Neural progenitor cell (in vitro differentiated cells): ENCODE measurements at regions not wholly inside any gene's neighbourhood (a gene's known extent, or its start where the extent isn't known, plus 50 kb on each side); places are given as distances from the start of the nearest gene placed in this dataset.
"Not testable (repeated sequence)": the region's sequence is repeated elsewhere in the genome, so short reads cannot be mapped to it uniquely, and the experiment has no call there.

ENCODE experiments used
- DNase-seq: peaks from one replicate; pipeline ENCODE4 v3.0.0-alpha.2; 2016; ENCODE audit warnings: low spot score
- H2AFZ ChIP-seq: fragments of 200-600 bp; sonication (generic); replicated peaks from 2 replicates; pipeline ENCODE4 v1.6.1; 2016; ENCODE audit warnings: antibody characterized with exemption
- H3F3A ChIP-seq: fragments of 200-600 bp; sonication (generic); 2 replicates; pipeline ENCODE4 v1.6.1; 2016; ENCODE audit warnings: antibody characterized with exemption, low read depth
- H3K27ac ChIP-seq: fragments of 200-600 bp; sonication (generic); 2 replicates; pipeline ENCODE4 v1.5.1; 2016; ENCODE audit warnings: mild to moderate bottlenecking
- H3K27me3 ChIP-seq: fragments of 200-600 bp; sonication (generic); 2 replicates; pipeline ENCODE4 v1.6.1; 2016; ENCODE audit warnings: mild to moderate bottlenecking, moderate library complexity
- H3K36me3 ChIP-seq: fragments of 200-600 bp; sonication (generic); 2 replicates; pipeline ENCODE4 v1.5.1; 2016
- H3K4me1 ChIP-seq: fragments of 200-600 bp; sonication (generic); 2 replicates; pipeline ENCODE4 v1.6.1; 2016; ENCODE audit warnings: mixed run types
- H3K4me2 ChIP-seq: fragments of 200-600 bp; sonication (generic); 2 replicates; pipeline ENCODE4 v1.6.1; 2016
- H3K4me3 ChIP-seq: fragments of 200-600 bp; sonication (generic); 2 replicates; pipeline ENCODE4 v1.5.1; 2016
- H3K79me2 ChIP-seq: fragments of 200-600 bp; sonication (generic); 2 replicates; pipeline ENCODE4 v1.6.1; 2016; ENCODE audit warnings: low read depth
- H3K9ac ChIP-seq: fragments of 200-600 bp; sonication (generic); 2 replicates; pipeline ENCODE4 v1.6.1; 2016
- H3K9me3 ChIP-seq: fragments of 200-600 bp; sonication (generic); 2 replicates; pipeline ENCODE4 v1.5.1; 2016; ENCODE audit warnings: low read depth
- H4K20me1 ChIP-seq: fragments of 200-600 bp; sonication (generic); 2 replicates; pipeline ENCODE4 v1.6.1; 2016; ENCODE audit warnings: low read depth
- H3K27ac Mint-ChIP-seq: 3 replicates; pipeline ENCODE4 v1.8.0; 2021; ENCODE audit warnings: mixed read lengths
- H3K27me3 Mint-ChIP-seq: 2 replicates; pipeline ENCODE4 v1.8.0; 2022; ENCODE audit warnings: low read depth, mild to moderate bottlenecking, inconsistent platforms, moderate library complexity, mixed read lengths; ENCODE audit not compliant: insufficient read depth
- H3K36me3 Mint-ChIP-seq: 3 replicates; pipeline ENCODE4 v1.8.0; 2021; ENCODE audit warnings: mixed read lengths
- H3K4me1 Mint-ChIP-seq: 3 replicates; pipeline ENCODE4 v1.8.0; 2021; ENCODE audit warnings: mixed read lengths
- H3K4me3 Mint-ChIP-seq: 3 replicates; pipeline ENCODE4 v1.8.0; 2021; ENCODE audit warnings: mild to moderate bottlenecking, moderate library complexity, mixed read lengths
- H3K9me3 Mint-ChIP-seq: 3 replicates; pipeline ENCODE4 v1.8.0; 2020; ENCODE audit warnings: mixed read lengths
- CTCF ChIP-seq: fragments of 200-600 bp; sonication (generic); IDR thresholded peaks from 2 replicates; pipeline ENCODE4 v1.5.1; 2017; ENCODE audit warnings: antibody characterized with exemption, mild to moderate bottlenecking
- EZH2 ChIP-seq: fragments of 200-600 bp; sonication (generic); IDR thresholded peaks from 2 replicates; pipeline ENCODE4 v1.6.1; 2017; ENCODE audit warnings: antibody characterized with exemption, mild to moderate bottlenecking, moderate library complexity
- EZH2phosphoT487 ChIP-seq: fragments of 200-600 bp; sonication (generic); IDR thresholded peaks from 2 replicates; pipeline ENCODE4 v1.6.1; 2017; ENCODE audit warnings: antibody characterized with exemption

DNA sequence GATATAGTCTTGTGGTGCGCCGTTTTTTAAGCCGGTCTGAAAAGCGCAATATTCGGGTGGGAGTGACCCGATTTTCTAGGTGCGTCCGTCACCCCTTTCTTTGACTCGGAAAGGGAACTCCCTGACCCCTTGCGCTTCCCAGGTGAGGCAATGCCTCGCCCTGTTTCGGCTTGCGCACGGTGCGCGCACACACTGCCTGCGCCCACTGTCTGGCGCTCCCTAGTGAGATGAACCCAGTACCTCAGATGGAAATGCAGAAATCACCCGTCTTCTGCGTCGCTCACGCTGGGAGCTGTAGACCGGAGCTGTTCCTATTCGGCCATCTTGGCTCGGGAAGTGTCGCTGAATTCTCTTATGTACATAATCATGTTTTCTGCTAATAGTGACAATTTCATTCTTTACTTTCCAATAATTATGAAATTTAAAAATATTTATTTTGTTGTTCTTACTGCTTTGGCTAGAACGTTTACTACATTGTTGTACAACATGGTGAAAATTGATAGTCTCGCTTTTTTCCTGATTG is 61.2 kb upstream of the MINDY3 start:
- H3K79me2 ChIP-seq, H3K27ac Mint-ChIP-seq, H3K4me2 ChIP-seq, H3K27me3 ChIP-seq, H3K36me3 ChIP-seq, H3K27me3 Mint-ChIP-seq, H3K36me3 Mint-ChIP-seq, H3K4me3 Mint-ChIP-seq, H3K9ac ChIP-seq, H3K4me3 ChIP-seq, H3K27ac ChIP-seq, H2AFZ ChIP-seq, H3K9me3 Mint-ChIP-seq, DNase-seq, H3K4me1 ChIP-seq, H3K4me1 Mint-ChIP-seq, H4K20me1 ChIP-seq, H3F3A ChIP-seq, H3K9me3 ChIP-seq: not testable (repeated sequence)

GRCh38 chr10:15931376-15931775 is 71.1 kb upstream of the MINDY3 start:
- Histone ChIP-seq H4K20me1 (no peaks in the 10 kb centered on the region), H3K9ac (no peak overlapping the region), H2AFZ (no peak overlapping the region), H3K79me2 (no peaks in the 10 kb centered on the region), H3K4me3 (no peak overlapping the region), H3K27ac (no peak overlapping the region), H3K27me3 (no peaks in the 10 kb centered on the region), H3K36me3 (no peaks in the 10 kb centered on the region), H3K9me3 (no peaks in the 10 kb centered on the region), H3F3A (no peaks in the 10 kb centered on the region), H3K4me1 (no peaks in the 10 kb centered on the region), H3K4me2 (no peak overlapping the region)
- H3K4me1 Mint-ChIP-seq, result no peaks in the 10 kb centered on the region
- no peaks in the 10 kb centered on the region for H3K36me3 Mint-ChIP-seq
- no peak overlapping the region for H3K4me3 Mint-ChIP-seq
- no peak overlapping the region for H3K27ac Mint-ChIP-seq
- H3K27me3 Mint-ChIP-seq, result no peaks in the 10 kb centered on the region
- DNase-seq, result no peak
- no peaks in the 10 kb centered on the region for H3K9me3 Mint-ChIP-seq
- TF ChIP-seq EZH2phosphoT487 (no peak), CTCF (no peak), EZH2 (no peak)

DNA sequence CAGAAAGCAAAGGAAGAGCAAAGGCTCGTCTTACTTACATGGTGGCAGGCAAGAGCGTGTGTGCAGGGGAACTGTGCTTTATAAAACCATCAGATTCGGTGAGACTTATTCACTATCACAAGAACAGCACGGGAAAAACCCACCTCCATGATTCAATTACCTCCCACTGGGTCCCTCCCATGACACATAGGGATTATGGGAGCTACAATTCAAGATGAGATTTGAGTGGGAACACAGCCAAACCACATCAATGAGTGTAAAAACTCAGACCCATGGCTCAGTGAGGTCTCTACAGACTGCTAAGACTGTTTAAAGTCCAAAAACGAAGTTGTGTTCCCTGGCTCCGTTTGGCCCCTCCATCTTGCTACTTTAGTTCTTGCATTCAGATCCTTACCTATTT is 79.2 kb upstream of the MINDY3 start:
- not testable (repeated sequence) for H3K27me3 ChIP-seq, H3K36me3 Mint-ChIP-seq, H3K9me3 Mint-ChIP-seq, H3K36me3 ChIP-seq, H3F3A ChIP-seq, H3K9me3 ChIP-seq, H3K4me2 ChIP-seq, H3K4me1 Mint-ChIP-seq, H3K9ac ChIP-seq, H3K27ac Mint-ChIP-seq, H3K27ac ChIP-seq, H3K79me2 ChIP-seq, DNase-seq, H3K27me3 Mint-ChIP-seq, H3K4me1 ChIP-seq, H3K4me3 Mint-ChIP-seq, H4K20me1 ChIP-seq, H3K4me3 ChIP-seq
- H2AFZ ChIP-seq, result peak overlapping the region; percentile 79

DNA sequence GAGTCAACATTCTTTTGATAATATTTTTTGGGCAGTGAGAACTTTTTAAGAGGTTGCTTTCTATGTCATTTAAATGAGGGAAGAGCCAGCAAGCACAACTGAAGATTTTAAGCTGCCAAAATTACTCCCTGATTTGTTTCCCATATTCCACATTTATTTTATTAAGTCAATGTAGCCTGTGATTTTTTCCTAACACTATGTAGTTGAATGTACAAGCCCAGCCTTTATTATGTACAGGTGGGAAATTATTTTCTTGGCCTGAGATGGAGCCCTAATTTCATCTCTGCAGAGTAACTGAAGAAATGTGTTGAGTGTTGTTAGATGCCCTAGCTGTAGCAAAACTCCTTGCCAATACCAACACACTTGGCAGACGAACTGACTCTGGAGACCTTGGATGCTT is 83.1 kb upstream of the MINDY3 start:
- Histone ChIP-seq H3K36me3 (no peaks in the 10 kb centered on the region), H3F3A (no peaks in the 10 kb centered on the region), H3K4me1 (no peaks in the 10 kb centered on the region), H3K27ac (no peak overlapping the region), H3K27me3 (no peaks in the 10 kb centered on the region), H3K4me2 (no peak overlapping the region), H4K20me1 (no peaks in the 10 kb centered on the region), H3K9me3 (no peaks in the 10 kb centered on the region), H2AFZ (no peak overlapping the region), H3K79me2 (no peaks in the 10 kb centered on the region), H3K9ac (no peak overlapping the region), H3K4me3 (no peak overlapping the region)
- TF ChIP-seq EZH2phosphoT487, result no peak
- TF ChIP-seq EZH2, result no peak
- TF ChIP-seq CTCF, result no peak
- H3K27me3 Mint-ChIP-seq, result no peaks in the 10 kb centered on the region
- no peaks in the 10 kb centered on the region for H3K4me1 Mint-ChIP-seq
- no peak overlapping the region for H3K4me3 Mint-ChIP-seq
- no peak for DNase-seq
- H3K36me3 Mint-ChIP-seq, result no peaks in the 10 kb centered on the region
- H3K9me3 Mint-ChIP-seq, result no peaks in the 10 kb centered on the region
- no peak overlapping the region for H3K27ac Mint-ChIP-seq
